ENCODE measurements at regions not wholly inside any gene's neighbourhood (a gene's known extent, or its start where the extent isn't known, plus 50 kb on each side); places are given as distances from the start of the nearest gene placed in this dataset.

DNA sequence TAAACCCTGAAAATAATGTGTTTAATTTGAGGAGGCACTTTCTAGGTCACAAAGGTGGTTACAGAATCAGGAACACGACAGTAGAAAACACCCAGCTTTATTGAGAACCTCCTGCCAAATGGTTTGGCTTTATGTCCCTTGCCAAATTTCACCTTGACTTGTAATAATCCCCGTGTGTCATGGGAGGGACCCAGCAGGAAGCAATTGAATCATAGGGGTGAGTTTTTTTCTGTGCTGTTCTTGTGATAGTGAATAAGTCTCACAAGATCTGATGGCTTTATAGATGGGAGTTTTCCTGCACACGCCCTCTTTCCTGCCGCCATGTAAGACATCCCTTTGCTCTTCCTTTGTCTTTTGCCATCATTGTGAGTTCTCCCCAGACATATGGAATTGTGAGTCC is 193.8 kb upstream of the KLF6 start:
- Histone ChIP-seq H2AFZ (ENCODE audit: insufficient read depth, low read depth, low read length, poor library complexity, severe bottlenecking) (no peak overlapping the region), H3K27ac (ENCODE audit: low read length in 2 of 2) (no peak overlapping the region), H3K9ac (ENCODE audit: low read length) (no peak overlapping the region), H3K4me3 (ENCODE audit: control extremely low read depth in 1 of 5, extremely low read depth in 1 of 5, insufficient read depth in 1 of 5, low read depth in 2 of 5, low read length in 4 of 5) (no peak overlapping the region), H3K36me3 (replicated peaks in 1 of 2; ENCODE audit: control extremely low read depth in 1 of 2, control insufficient read depth in 1 of 2, extremely low read depth in 1 of 2, insufficient read depth in 2 of 2, low read length in 1 of 2) (no peaks in the 10 kb centered on the region), H3K9me3 (ENCODE audit: control extremely low read depth in 1 of 3, control insufficient read depth in 2 of 3, insufficient read depth in 1 of 3, low read length in 2 of 3) (peaks cover 0 to 14% (median 11%) of the 10 kb centered on the region in 3 donors), H3K4me1 (ENCODE audit: control insufficient read depth in 2 of 2, insufficient read depth in 2 of 2, low read length in 2 of 2) (peaks cover 6 to 14% of the 10 kb centered on the region in 2 donors), H4K20me1 (ENCODE audit: control insufficient read depth, insufficient read depth, low read length, poor library complexity, severe bottlenecking) (no peaks in the 10 kb centered on the region), H3K27me3 (replicated peaks in 1 of 4; ENCODE audit: control extremely low read depth in 1 of 4, control insufficient read depth in 3 of 4, insufficient read depth in 4 of 4, low read length in 3 of 4) (no peaks in the 10 kb centered on the region), H3K4me2 (replicated peaks; ENCODE audit: low read depth, low read length, poor library complexity, severe bottlenecking) (no peak overlapping the region), H3K79me2 (ENCODE audit: control insufficient read depth, insufficient read depth, low read length) (no peaks in the 10 kb centered on the region)
- no peak overlapping the region for H3K4me3 Mint-ChIP-seq
- no peak for DNase-seq
- no peaks in the 10 kb centered on the region for H3K9me3 Mint-ChIP-seq (ENCODE audit: insufficient read depth)
- ATAC-seq (ENCODE audit: low read depth), result no peak
- H3K27me3 Mint-ChIP-seq, result no peaks in the 10 kb centered on the region
- POLR2A ChIA-PET, result no interaction called here
- H3K27ac Mint-ChIP-seq, result no peak overlapping the region
- peaks cover 11% of the 10 kb centered on the region for H3K4me1 Mint-ChIP-seq
- 67% methylated on average over 1 of the region's 4 CpGs for WGBS (ENCODE audit: insufficient coverage)
- CTCF ChIA-PET, result no interaction called here
- intact Hi-C loops (cut with micrococcal nuclease), result no loop called here
- TF ChIP-seq EZH2 (IDR thresholded peaks at IDR 0.05; ENCODE audit: borderline replicate concordance, insufficient read depth, low read depth, low read length, poor library complexity, severe bottlenecking), result no peak
- no peak for TF ChIP-seq CTCF (IDR thresholded peaks at IDR 0.05)

DNA sequence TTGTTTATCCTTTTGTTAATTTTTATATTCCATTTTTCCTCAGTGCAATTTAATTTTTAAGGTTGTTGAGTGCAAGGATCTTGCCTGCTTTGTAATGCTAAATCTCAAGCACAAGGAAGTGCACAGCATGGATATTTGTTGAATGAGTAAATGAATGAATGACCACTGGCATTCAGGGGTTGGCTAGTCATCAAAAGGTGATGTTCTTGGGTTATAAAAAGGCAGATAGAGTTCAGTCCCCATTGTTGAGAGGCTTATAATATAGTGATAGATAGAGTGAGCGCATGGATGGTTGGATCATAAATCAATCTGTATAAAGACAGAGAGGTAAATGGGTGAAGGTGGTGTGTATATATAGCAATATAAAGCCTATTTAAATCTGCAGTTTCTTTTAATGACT is 193.2 kb upstream of the KLF6 start:
- DNase-seq (no peak), ATAC-seq (ENCODE audit: low read depth) (no peak)
- Histone ChIP-seq H3K79me2 (ENCODE audit: control insufficient read depth, insufficient read depth, low read length) (no peaks in the 10 kb centered on the region), H2AFZ (ENCODE audit: insufficient read depth, low read depth, low read length, poor library complexity, severe bottlenecking) (no peak overlapping the region), H4K20me1 (ENCODE audit: control insufficient read depth, insufficient read depth, low read length, poor library complexity, severe bottlenecking) (no peaks in the 10 kb centered on the region), H3K27me3 (replicated peaks in 1 of 4; ENCODE audit: control extremely low read depth in 1 of 4, control insufficient read depth in 3 of 4, insufficient read depth in 4 of 4, low read length in 3 of 4) (no peaks in the 10 kb centered on the region), H3K9ac (ENCODE audit: low read length) (no peak overlapping the region), H3K27ac (ENCODE audit: low read length in 2 of 2) (no peak overlapping the region), H3K4me2 (replicated peaks; ENCODE audit: low read depth, low read length, poor library complexity, severe bottlenecking) (no peak overlapping the region), H3K36me3 (replicated peaks in 1 of 2; ENCODE audit: control extremely low read depth in 1 of 2, control insufficient read depth in 1 of 2, extremely low read depth in 1 of 2, insufficient read depth in 2 of 2, low read length in 1 of 2) (no peaks in the 10 kb centered on the region), H3K4me3 (ENCODE audit: control extremely low read depth in 1 of 5, extremely low read depth in 1 of 5, insufficient read depth in 1 of 5, low read depth in 2 of 5, low read length in 4 of 5) (no peak overlapping the region), H3K9me3 (ENCODE audit: control extremely low read depth in 1 of 3, control insufficient read depth in 2 of 3, insufficient read depth in 1 of 3, low read length in 2 of 3) (peaks cover 0 to 14% (median 11%) of the 10 kb centered on the region in 3 donors), H3K4me1 (ENCODE audit: control insufficient read depth in 2 of 2, insufficient read depth in 2 of 2, low read length in 2 of 2) (peaks cover 6 to 14% of the 10 kb centered on the region in 2 donors)
- peaks cover 11% of the 10 kb centered on the region for H3K4me1 Mint-ChIP-seq
- intact Hi-C loops (cut with micrococcal nuclease), result no loop called here
- H3K27me3 Mint-ChIP-seq, result no peaks in the 10 kb centered on the region
- CTCF ChIA-PET, result no interaction called here
- H3K27ac Mint-ChIP-seq, result no peak overlapping the region
- H3K9me3 Mint-ChIP-seq (ENCODE audit: insufficient read depth), result no peaks in the 10 kb centered on the region
- POLR2A ChIA-PET, result no interaction called here
- no peak overlapping the region for H3K4me3 Mint-ChIP-seq
- TF ChIP-seq EZH2 (IDR thresholded peaks at IDR 0.05; ENCODE audit: borderline replicate concordance, insufficient read depth, low read depth, low read length, poor library complexity, severe bottlenecking) (no peak), CTCF (IDR thresholded peaks at IDR 0.05) (no peak)
- no CpG with 5 or more reads among the region's 1 CpG for WGBS (ENCODE audit: insufficient coverage)

Data from B cell (primary cell).